T-cell (primary cell): ENCODE measurements at regions not wholly inside any gene's neighbourhood (a gene's known extent, or its start where the extent isn't known, plus 50 kb on each side); places are given as distances from the start of the nearest gene placed in this dataset.

Source experiments
- ATAC-seq, 4 experiments: fragments of 200-7000 bp in 3 of 4; fragments of 150-1000 bp in 1 of 4; cut with Tn5 transposase; replicated peaks in 1 of 4; 1 replicate in 3 of 4; 2 replicates in 1 of 4; pipeline ENCODE4 v1.10.0; 2021; ENCODE audit warnings: moderate library complexity in 3 of 4, mild to moderate bottlenecking in 2 of 4, moderate number of reproducible peaks in 1 of 4
- CTCF ChIA-PET, 2 donors: fragments of 300-600 bp; sonication (Branson Sonifier 250); formaldehyde crosslinking; loops; one replicate each; lab custom pipeline; 2022; ENCODE audit warnings: antibody characterized with exemption in 2 of 2; lab: Charles Lee
- POLR2A ChIA-PET, 2 donors: fragments of 300-600 bp; sonication (Branson Sonifier 250); formaldehyde crosslinking; loops; one replicate each; lab custom pipeline; 2022; ENCODE audit warnings: antibody characterized with exemption in 2 of 2; lab: Charles Lee
- DNase-seq, 35 experiments: peaks; one replicate each; pipeline versions ENCODE4 v3.0.0 to v3.0.0-alpha.2; 2013 to 2023
- H3K27ac ChIP-seq: one replicate; pipeline ENCODE4 v1.5.1; 2013; ENCODE audit warnings: low read length
- H3K27me3 ChIP-seq, 2 experiments: replicated peaks in 1 of 2; 1 replicate in 1 of 2; 2 replicates in 1 of 2; pipeline versions ENCODE4 v1.6.1 to v1.7.0; 2013; ENCODE audit warnings: low read length in 1 of 2, mixed read lengths in 1 of 2; ENCODE audit not compliant: control insufficient read depth in 2 of 2, insufficient read depth in 2 of 2; ENCODE audit errors: extremely low read depth in 1 of 2
- H3K36me3 ChIP-seq, 2 donors: 1 replicate in 1 of 2; 2 replicates in 1 of 2; pipeline versions ENCODE4 v1.6.1 to v1.7.0; 2013; ENCODE audit warnings: low read length in 1 of 2; ENCODE audit not compliant: control insufficient read depth in 2 of 2, insufficient read depth in 1 of 2; ENCODE audit errors: extremely low read depth in 1 of 2
- H3K4me1 ChIP-seq, 2 experiments: 1 replicate in 1 of 2; 2 replicates in 1 of 2; pipeline versions ENCODE4 v1.6.1 to v1.7.0; 2013; ENCODE audit warnings: low read length in 2 of 2, mixed read lengths in 1 of 2; ENCODE audit not compliant: insufficient read depth in 2 of 2, control insufficient read depth in 1 of 2; ENCODE audit errors: extremely low read depth in 1 of 2
- H3K4me3 ChIP-seq, 2 donors: 1 replicate in 1 of 2; 2 replicates in 1 of 2; pipeline versions ENCODE4 v1.5.1 to v1.7.0; 2013; ENCODE audit warnings: mild to moderate bottlenecking in 2 of 2, low read length in 1 of 2, moderate library complexity in 1 of 2; ENCODE audit not compliant: control insufficient read depth in 1 of 2; ENCODE audit errors: extremely low read depth in 1 of 2
- H3K9me3 ChIP-seq: 2 replicates; pipeline ENCODE4 v1.7.0; 2013
- H3K27ac Mint-ChIP-seq, 2 donors: one replicate each; pipeline ENCODE4 v1.8.0; 2020 to 2021; ENCODE audit warnings: mild to moderate bottlenecking in 2 of 2, mixed read lengths in 2 of 2
- H3K27me3 Mint-ChIP-seq, 2 donors: one replicate each; pipeline ENCODE4 v1.8.0; 2021 to 2022; ENCODE audit warnings: mixed read lengths in 2 of 2
- H3K36me3 Mint-ChIP-seq: one replicate; pipeline ENCODE4 v1.8.0; 2021; ENCODE audit warnings: mixed read lengths
- H3K4me1 Mint-ChIP-seq, 3 donors: one replicate each; pipeline ENCODE4 v1.8.0; 2020 to 2022; ENCODE audit warnings: mixed read lengths in 3 of 3, mild to moderate bottlenecking in 1 of 3
- H3K4me3 Mint-ChIP-seq, 3 donors: one replicate each; pipeline ENCODE4 v1.8.0; 2020 to 2022; ENCODE audit warnings: mild to moderate bottlenecking in 3 of 3, mixed read lengths in 3 of 3, moderate library complexity in 3 of 3
- H3K9me3 Mint-ChIP-seq, 3 donors: one replicate each; pipeline ENCODE4 v1.8.0; 2020 to 2022; ENCODE audit warnings: mixed read lengths in 3 of 3
- WGBS: methylation state at CpG from one replicate; pipeline ENCODE4 v1.1.5; 2013; ENCODE audit warnings: missing lambda C conversion rate; ENCODE audit not compliant: insufficient coverage; 5-methylcytosine and 5-hydroxymethylcytosine counted together

- H3K4me3 Mint-ChIP-seq: no peak overlapping the region
- H3K27ac Mint-ChIP-seq: no peak overlapping the region
- no peak for ATAC-seq
- H3K36me3 ChIP-seq: no peaks in the 10 kb centered on the region
- no peaks in the 10 kb centered on the region for H3K27me3 ChIP-seq
- peaks cover 8 to 13% (median 12%) of the 10 kb centered on the region in 3 donors for H3K9me3 Mint-ChIP-seq
- H3K9me3 ChIP-seq: no peaks in the 10 kb centered on the region
- POLR2A ChIA-PET: no interaction called here
- H3K27ac ChIP-seq: no peak overlapping the region
- no peak overlapping the region for H3K4me3 ChIP-seq
- H3K4me1 Mint-ChIP-seq: no peaks in the 10 kb centered on the region
- CTCF ChIA-PET: no interaction called here
- H3K27me3 Mint-ChIP-seq: no peaks in the 10 kb centered on the region
- H3K4me1 ChIP-seq: no peaks in the 10 kb centered on the region
- no peaks in the 10 kb centered on the region for H3K36me3 Mint-ChIP-seq
- DNase-seq: no peak
- no CpG with 5 or more reads among the region's 1 CpG for WGBS
Observed at GRCh38 chr4:125492957-125493356, 178.2 kb downstream of the FAT4 start.

DNA sequence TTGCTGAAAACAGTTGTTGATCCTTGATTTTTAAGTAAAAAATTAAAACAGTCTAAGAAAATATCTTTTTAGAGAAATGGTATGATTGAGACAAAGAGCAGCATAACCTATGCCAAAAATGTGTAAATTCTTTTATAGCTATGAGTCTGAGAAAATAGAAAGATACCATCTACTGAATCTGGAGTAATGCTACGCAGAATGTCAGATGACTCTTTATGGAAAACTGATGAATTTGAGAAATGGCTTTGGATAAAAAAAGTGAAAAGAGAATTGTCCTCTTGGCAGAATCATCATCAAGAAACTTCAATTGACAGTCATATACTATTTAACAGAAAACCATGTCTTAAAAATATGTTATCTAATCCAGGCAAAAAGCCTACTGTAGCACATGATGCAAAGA is 183.1 kb downstream of the FAT4 start:
- Mint-ChIP-seq H3K27me3 (no peaks in the 10 kb centered on the region), H3K27ac (no peak overlapping the region), H3K9me3 (peaks cover 4 to 10% (median 8%) of the 10 kb centered on the region in 3 donors), H3K4me1 (no peaks in the 10 kb centered on the region), H3K4me3 (no peak overlapping the region), H3K36me3 (no peaks in the 10 kb centered on the region)
- ChIA-PET CTCF (no interaction called here), POLR2A (no interaction called here)
- H3K36me3 ChIP-seq: no peaks in the 10 kb centered on the region
- H3K27me3 ChIP-seq: no peaks in the 10 kb centered on the region
- DNase-seq: no peak
- no peaks in the 10 kb centered on the region for H3K4me1 ChIP-seq
- H3K27ac ChIP-seq: no peak overlapping the region
- no peak overlapping the region for H3K4me3 ChIP-seq
- ATAC-seq: no peak
- WGBS: no CpG with 5 or more reads among the region's 1 CpG
- no peaks in the 10 kb centered on the region for H3K9me3 ChIP-seq

DNA sequence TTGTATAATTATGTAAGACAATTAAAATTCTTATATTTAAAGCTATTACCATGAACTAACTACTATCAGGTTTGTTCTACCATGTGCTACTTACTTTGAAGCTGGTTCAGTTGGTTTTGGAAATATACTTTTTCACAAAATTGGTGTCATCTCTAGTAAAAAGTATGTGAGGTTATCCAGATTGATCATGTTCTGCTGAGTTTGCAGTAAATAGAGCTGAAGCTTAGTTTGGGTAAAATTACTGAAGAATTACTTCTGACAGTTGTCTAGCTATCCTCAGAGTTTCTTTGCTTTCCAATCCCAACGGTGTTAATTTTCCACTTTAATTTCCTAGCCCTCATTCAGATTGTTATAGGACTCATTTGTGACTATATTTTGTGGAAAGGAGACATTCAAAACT is 184.2 kb downstream of the FAT4 start:
- no peaks in the 10 kb centered on the region for H3K36me3 ChIP-seq
- H3K4me3 Mint-ChIP-seq: no peak overlapping the region
- no peaks in the 10 kb centered on the region for H3K36me3 Mint-ChIP-seq
- H3K27ac ChIP-seq: no peak overlapping the region
- H3K4me3 ChIP-seq: no peak overlapping the region
- ATAC-seq (no peak), DNase-seq (no peak)
- CTCF ChIA-PET: no interaction called here
- H3K27me3 ChIP-seq: no peaks in the 10 kb centered on the region
- H3K4me1 ChIP-seq: no peaks in the 10 kb centered on the region
- H3K9me3 Mint-ChIP-seq: peaks cover 4 to 8% (median 7%) of the 10 kb centered on the region in 3 donors
- no peak overlapping the region for H3K27ac Mint-ChIP-seq
- no peaks in the 10 kb centered on the region for H3K27me3 Mint-ChIP-seq
- no peaks in the 10 kb centered on the region for H3K9me3 ChIP-seq
- no peaks in the 10 kb centered on the region for H3K4me1 Mint-ChIP-seq
- WGBS: no CpG with 5 or more reads among the region's 1 CpG
- POLR2A ChIA-PET: no interaction called here

GRCh38 chr4:125501090-125501489 is 186.3 kb downstream of the FAT4 start:
- no CpG with 5 or more reads among the region's 3 CpGs for WGBS
- CTCF ChIA-PET: no interaction called here
- H3K4me1 Mint-ChIP-seq: no peaks in the 10 kb centered on the region

DNA sequence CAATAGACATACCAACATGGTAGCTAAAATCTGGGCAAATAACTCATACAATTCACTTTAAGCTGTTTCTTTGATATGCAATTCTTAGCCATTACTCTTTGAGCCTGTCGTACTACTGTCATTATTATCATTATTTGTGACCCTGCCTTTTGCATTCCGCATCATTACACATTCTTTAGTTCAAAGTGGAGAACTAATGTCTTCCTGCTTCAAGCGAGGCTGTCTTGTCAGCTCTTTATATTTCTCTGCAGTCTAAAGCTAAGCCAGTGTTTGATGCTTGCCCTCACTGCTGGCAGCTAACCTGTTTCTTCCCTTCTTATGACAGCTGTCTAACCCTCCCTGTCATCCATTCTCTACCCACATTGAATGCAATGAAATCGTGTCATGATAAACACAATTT is 186.8 kb downstream of the FAT4 start:
- DNase-seq (no peak), ATAC-seq (no peak)
- H3K4me3 ChIP-seq: no peak overlapping the region
- Mint-ChIP-seq H3K27ac (no peak overlapping the region), H3K27me3 (no peaks in the 10 kb centered on the region), H3K4me1 (no peaks in the 10 kb centered on the region), H3K36me3 (no peaks in the 10 kb centered on the region), H3K4me3 (no peak overlapping the region), H3K9me3 (peaks cover 4 to 7% (median 5%) of the 10 kb centered on the region in 3 donors)
- 83% methylated on average over 3 of the region's 4 CpGs for WGBS
- H3K9me3 ChIP-seq: no peaks in the 10 kb centered on the region
- CTCF ChIA-PET: no interaction called here
- no peaks in the 10 kb centered on the region for H3K4me1 ChIP-seq
- POLR2A ChIA-PET: no interaction called here
- H3K27ac ChIP-seq: no peak overlapping the region
- no peaks in the 10 kb centered on the region for H3K27me3 ChIP-seq
- no peaks in the 10 kb centered on the region for H3K36me3 ChIP-seq

More at GRCh38 chr4:125501090-125501489, 186.3 kb downstream of the FAT4 start:
- H3K27ac ChIP-seq: no peak overlapping the region
- ATAC-seq (no peak), DNase-seq (no peak)
- no peaks in the 10 kb centered on the region for H3K27me3 ChIP-seq
- Mint-ChIP-seq H3K4me3 (no peak overlapping the region), H3K27ac (no peak overlapping the region), H3K36me3 (no peaks in the 10 kb centered on the region), H3K9me3 (peaks cover 4 to 8% (median 7%) of the 10 kb centered on the region in 3 donors), H3K27me3 (no peaks in the 10 kb centered on the region)
- H3K4me3 ChIP-seq: no peak overlapping the region
- no peaks in the 10 kb centered on the region for H3K4me1 ChIP-seq
- H3K36me3 ChIP-seq: no peaks in the 10 kb centered on the region
- no peaks in the 10 kb centered on the region for H3K9me3 ChIP-seq
- POLR2A ChIA-PET: no interaction called here

DNA sequence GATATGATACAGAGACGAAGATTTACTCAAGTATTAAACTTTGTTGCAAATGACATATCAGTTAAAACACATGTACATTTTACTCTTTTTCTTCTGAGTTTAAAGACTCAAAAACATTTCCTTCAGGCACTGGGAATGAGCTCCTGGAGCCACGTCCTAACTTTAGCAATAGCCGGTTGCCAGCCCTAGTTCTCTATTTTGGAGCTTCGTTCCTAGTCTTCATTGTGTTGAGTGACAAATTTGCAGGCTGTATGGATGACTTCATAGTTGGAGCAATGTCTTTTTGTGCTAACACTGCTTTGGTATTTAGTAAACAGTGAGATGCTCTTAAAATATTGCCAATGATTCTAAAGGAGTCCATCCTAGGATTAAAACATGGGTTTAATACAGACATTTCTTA is 190.9 kb downstream of the FAT4 start:
- no peaks in the 10 kb centered on the region for H3K36me3 ChIP-seq
- no peaks in the 10 kb centered on the region for H3K9me3 ChIP-seq
- H3K4me3 ChIP-seq: no peak overlapping the region
- H3K4me1 ChIP-seq: no peaks in the 10 kb centered on the region
- ATAC-seq (no peak), DNase-seq (no peak)
- H3K4me3 Mint-ChIP-seq: no peak overlapping the region
- H3K4me1 Mint-ChIP-seq: no peaks in the 10 kb centered on the region
- no peak overlapping the region for H3K27ac ChIP-seq
- no peaks in the 10 kb centered on the region for H3K36me3 Mint-ChIP-seq
- 75% methylated on average over 3 of the region's 4 CpGs for WGBS
- CTCF ChIA-PET: interaction anchor here in 1 of 2 donors (0.6 kb wide), 1 partner anchor 11 kb away, joined by 3 read pairs; no protein-coding TSS in a partner anchor
- no peaks in the 10 kb centered on the region for H3K27me3 Mint-ChIP-seq
- no peak overlapping the region for H3K27ac Mint-ChIP-seq
- H3K9me3 Mint-ChIP-seq: peaks cover 4 to 9% (median 4%) of the 10 kb centered on the region in 3 donors
- H3K27me3 ChIP-seq: no peaks in the 10 kb centered on the region
- POLR2A ChIA-PET: no interaction called here

DNA sequence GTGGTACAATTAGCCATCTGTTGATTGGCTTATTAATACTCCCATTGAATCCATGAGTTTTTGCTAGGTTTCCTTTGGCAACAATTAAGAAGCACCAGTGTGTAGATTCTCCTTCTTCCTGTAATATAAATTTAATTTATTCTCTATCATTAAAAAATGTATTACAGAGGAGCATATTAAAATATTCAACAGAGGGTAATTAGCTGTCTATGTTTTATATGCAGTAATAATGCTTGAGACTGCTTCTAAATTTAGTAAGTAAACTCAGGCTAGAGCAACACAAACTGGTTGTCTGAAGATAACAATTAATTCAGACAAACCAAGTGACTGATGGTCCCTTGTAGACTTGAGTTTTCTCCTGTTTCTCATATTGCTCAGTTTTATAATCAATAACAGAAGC is 192.4 kb downstream of the FAT4 start:
- CTCF ChIA-PET: no interaction called here
- Histone ChIP-seq H3K27ac (no peak overlapping the region), H3K4me1 (no peaks in the 10 kb centered on the region), H3K4me3 (no peak overlapping the region), H3K27me3 (no peaks in the 10 kb centered on the region), H3K36me3 (no peaks in the 10 kb centered on the region), H3K9me3 (no peaks in the 10 kb centered on the region)
- no peak overlapping the region for H3K4me3 Mint-ChIP-seq
- H3K27me3 Mint-ChIP-seq: no peaks in the 10 kb centered on the region
- H3K4me1 Mint-ChIP-seq: no peaks in the 10 kb centered on the region
- H3K9me3 Mint-ChIP-seq: peaks cover 3 to 7% (median 3%) of the 10 kb centered on the region in 3 donors
- no peak overlapping the region for H3K27ac Mint-ChIP-seq
- POLR2A ChIA-PET: no interaction called here
- no peak for DNase-seq
- H3K36me3 Mint-ChIP-seq: no peaks in the 10 kb centered on the region
- ATAC-seq: no peak
